ENCODE measurements at regions not wholly inside any gene's neighbourhood (a gene's known extent, or its start where the extent isn't known, plus 50 kb on each side); places are given as distances from the start of the nearest gene placed in this dataset.
A peak's percentile ranks its signal among the peaks of the same experiment; 100 is the strongest.

DNA sequence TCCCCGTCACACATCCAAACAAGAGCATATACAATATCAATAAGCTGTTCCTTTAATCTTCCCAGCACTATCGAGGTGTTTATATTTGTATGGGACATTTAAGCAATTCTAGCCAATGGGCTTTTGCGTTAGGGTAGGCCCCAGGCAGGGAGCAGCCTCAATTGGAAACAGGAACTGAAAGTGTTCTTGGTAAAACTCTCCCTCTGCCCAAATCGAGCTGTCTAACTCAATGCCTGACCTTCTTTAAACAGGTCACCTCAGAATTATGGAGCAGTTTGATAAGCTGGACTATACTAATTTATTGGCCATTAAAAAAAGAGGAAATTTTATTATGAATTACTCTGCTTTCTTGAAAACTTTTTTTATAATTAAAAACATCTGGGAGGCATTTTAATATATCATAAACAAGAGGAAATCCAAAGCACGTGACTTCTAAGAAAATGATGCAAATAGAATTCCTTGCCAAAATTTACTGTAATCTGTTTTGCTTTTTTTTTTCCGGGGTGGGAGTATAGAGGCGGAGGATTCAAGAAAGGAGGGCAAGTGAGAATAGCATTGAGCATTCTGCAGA, 498.1 kb downstream of the LMO4 start:
- Histone ChIP-seq H3K36me3 (ENCODE audit: control insufficient read depth in 2 of 3, insufficient read depth in 3 of 3, low read length in 3 of 3) (no peaks in the 10 kb centered on the region), H3K4me3 (ENCODE audit: low read length in 3 of 3) (peak overlapping the region in 2 of 3 donors; percentile 46 to 47), H3K4me1 (ENCODE audit: control insufficient read depth in 2 of 3, insufficient read depth in 2 of 3, low read depth in 1 of 3, low read length in 3 of 3) (peaks cover 0 to 3% (median 0%) of the 10 kb centered on the region in 3 donors), H3K27me3 (ENCODE audit: control insufficient read depth, insufficient read depth, low read length) (no peaks in the 10 kb centered on the region), H3K9me3 (ENCODE audit: control insufficient read depth in 2 of 3, insufficient read depth in 1 of 3, low read length in 3 of 3) (no peaks in the 10 kb centered on the region), H3K27ac (ENCODE audit: low read depth in 2 of 2, low read length in 2 of 2) (no peak overlapping the region), H3K9ac (ENCODE audit: low read length in 3 of 3) (no peak overlapping the region)
- TF ChIP-seq, protein P1, sequence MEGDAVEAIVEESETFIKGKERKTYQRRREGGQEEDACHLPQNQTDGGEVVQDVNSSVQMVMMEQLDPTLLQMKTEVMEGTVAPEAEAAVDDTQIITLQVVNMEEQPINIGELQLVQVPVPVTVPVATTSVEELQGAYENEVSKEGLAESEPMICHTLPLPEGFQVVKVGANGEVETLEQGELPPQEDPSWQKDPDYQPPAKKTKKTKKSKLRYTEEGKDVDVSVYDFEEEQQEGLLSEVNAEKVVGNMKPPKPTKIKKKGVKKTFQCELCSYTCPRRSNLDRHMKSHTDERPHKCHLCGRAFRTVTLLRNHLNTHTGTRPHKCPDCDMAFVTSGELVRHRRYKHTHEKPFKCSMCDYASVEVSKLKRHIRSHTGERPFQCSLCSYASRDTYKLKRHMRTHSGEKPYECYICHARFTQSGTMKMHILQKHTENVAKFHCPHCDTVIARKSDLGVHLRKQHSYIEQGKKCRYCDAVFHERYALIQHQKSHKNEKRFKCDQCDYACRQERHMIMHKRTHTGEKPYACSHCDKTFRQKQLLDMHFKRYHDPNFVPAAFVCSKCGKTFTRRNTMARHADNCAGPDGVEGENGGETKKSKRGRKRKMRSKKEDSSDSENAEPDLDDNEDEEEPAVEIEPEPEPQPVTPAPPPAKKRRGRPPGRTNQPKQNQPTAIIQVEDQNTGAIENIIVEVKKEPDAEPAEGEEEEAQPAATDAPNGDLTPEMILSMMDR (IDR thresholded peaks at IDR 0.05; ENCODE audit: borderline replicate concordance, extremely low read depth, insufficient read depth) = no peak
- DNase-seq (peak in 3 of 5 donors; percentile 59 to 87 (median 62)), FAIRE-seq (peak; percentile 17)
- intact Hi-C loops (cut with DNase I) = no loop called here

DNA sequence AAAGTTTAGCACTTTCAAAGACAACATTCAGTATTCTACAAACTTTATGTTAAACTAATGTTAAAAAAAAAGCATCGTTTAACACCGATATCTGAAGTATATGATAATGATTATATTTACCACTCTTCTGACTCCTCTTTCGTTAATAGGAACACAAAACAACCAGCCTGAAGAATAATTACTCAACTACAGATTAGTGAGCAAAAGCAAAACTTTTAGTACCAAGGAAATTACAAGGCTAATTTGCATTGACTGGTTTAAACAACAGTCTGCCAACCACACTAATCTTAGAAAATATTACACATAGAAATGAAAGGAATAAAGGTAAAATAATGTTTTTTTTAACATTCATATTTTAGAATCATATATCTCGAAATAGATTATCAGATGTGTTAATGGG, 500.7 kb downstream of the LMO4 start:
- TF ChIP-seq, protein P1 (IDR thresholded peaks at IDR 0.05; ENCODE audit: borderline replicate concordance, extremely low read depth, insufficient read depth) = no peak
- no peaks in the 10 kb centered on the region for H3K27me3 ChIP-seq (ENCODE audit: control insufficient read depth, insufficient read depth, low read length)
- DNase-seq = no peak
- no peak overlapping the region for H3K27ac ChIP-seq (ENCODE audit: low read depth in 2 of 2, low read length in 2 of 2)
- intact Hi-C loops (cut with DNase I) = no loop called here
- no peaks in the 10 kb centered on the region for H3K36me3 ChIP-seq (ENCODE audit: control insufficient read depth in 2 of 3, insufficient read depth in 3 of 3, low read length in 3 of 3)
- no peaks in the 10 kb centered on the region for H3K9me3 ChIP-seq (ENCODE audit: control insufficient read depth in 2 of 3, insufficient read depth in 1 of 3, low read length in 3 of 3)
- no peak overlapping the region for H3K4me3 ChIP-seq (ENCODE audit: low read length in 3 of 3)
- peaks cover 0 to 3% (median 0%) of the 10 kb centered on the region in 3 donors for H3K4me1 ChIP-seq (ENCODE audit: control insufficient read depth in 2 of 3, insufficient read depth in 2 of 3, low read depth in 1 of 3, low read length in 3 of 3)
- no peak overlapping the region for H3K9ac ChIP-seq (ENCODE audit: low read length in 3 of 3)
- no peak for FAIRE-seq

- H3K4me1 ChIP-seq (ENCODE audit: control insufficient read depth in 2 of 3, insufficient read depth in 2 of 3, low read depth in 1 of 3, low read length in 3 of 3) = peaks cover 0 to 3% (median 0%) of the 10 kb centered on the region in 3 donors
- no peak overlapping the region for H3K27ac ChIP-seq (ENCODE audit: low read depth in 2 of 2, low read length in 2 of 2)
- no peaks in the 10 kb centered on the region for H3K9me3 ChIP-seq (ENCODE audit: control insufficient read depth in 2 of 3, insufficient read depth in 1 of 3, low read length in 3 of 3)
- TF ChIP-seq, protein P1 (IDR thresholded peaks at IDR 0.05; ENCODE audit: borderline replicate concordance, extremely low read depth, insufficient read depth) = no peak
- FAIRE-seq (no peak), DNase-seq (no peak)
- no peak overlapping the region for H3K4me3 ChIP-seq (ENCODE audit: low read length in 3 of 3)
- intact Hi-C loops (cut with DNase I) = no loop called here
- H3K27me3 ChIP-seq (ENCODE audit: control insufficient read depth, insufficient read depth, low read length) = no peaks in the 10 kb centered on the region
- no peaks in the 10 kb centered on the region for H3K36me3 ChIP-seq (ENCODE audit: control insufficient read depth in 2 of 3, insufficient read depth in 3 of 3, low read length in 3 of 3)
- H3K9ac ChIP-seq (ENCODE audit: low read length in 3 of 3) = no peak overlapping the region
Observed at GRCh38 chr1:87830432-87830978, 501.8 kb downstream of the LMO4 start.
